ENCODE measurements at regions not wholly inside any gene's neighbourhood (a gene's known extent, or its start where the extent isn't known, plus 50 kb on each side); places are given as distances from the start of the nearest gene placed in this dataset.

- TF ChIP-seq USF2 (IDR thresholded peaks at IDR 0.05; ENCODE audit: low read depth, low read length) (no peak), CHD1 (IDR thresholded peaks at IDR 0.05; ENCODE audit: low read depth, low read length) (no peak), POLR2A (IDR thresholded peaks at IDR 0.05; ENCODE audit: low read depth, low read length) (no peak), BHLHE40 (IDR thresholded peaks at IDR 0.05; ENCODE audit: low read depth, low read length) (no peak), SMC3 (IDR thresholded peaks at IDR 0.05; ENCODE audit: low read depth, low read length) (no peak), FOS (IDR thresholded peaks at IDR 0.05; ENCODE audit: low read depth, low read length) (no peak), CEBPB (IDR thresholded peaks at IDR 0.05; ENCODE audit: low read depth, low read length) (no peak), CTCF (conservative IDR thresholded peaks at IDR 0.05; ENCODE audit: low read depth, low read length) (no peak), MAFK (IDR thresholded peaks at IDR 0.05; ENCODE audit: low read depth, low read length) (no peak), RFX5 (IDR thresholded peaks at IDR 0.05; ENCODE audit: low read depth, low read length) (no peak), NFE2L2 (IDR thresholded peaks at IDR 0.05; ENCODE audit: low read depth, low read length) (no peak), RCOR1 (IDR thresholded peaks at IDR 0.05; ENCODE audit: insufficient replicate concordance, low read length) (no peak), MXI1 (IDR thresholded peaks at IDR 0.05; ENCODE audit: borderline replicate concordance, low read depth, low read length) (no peak), RAD21 (IDR thresholded peaks at IDR 0.05; ENCODE audit: low read length) (no peak)
- TF ChIP-seq, protein P1, sequence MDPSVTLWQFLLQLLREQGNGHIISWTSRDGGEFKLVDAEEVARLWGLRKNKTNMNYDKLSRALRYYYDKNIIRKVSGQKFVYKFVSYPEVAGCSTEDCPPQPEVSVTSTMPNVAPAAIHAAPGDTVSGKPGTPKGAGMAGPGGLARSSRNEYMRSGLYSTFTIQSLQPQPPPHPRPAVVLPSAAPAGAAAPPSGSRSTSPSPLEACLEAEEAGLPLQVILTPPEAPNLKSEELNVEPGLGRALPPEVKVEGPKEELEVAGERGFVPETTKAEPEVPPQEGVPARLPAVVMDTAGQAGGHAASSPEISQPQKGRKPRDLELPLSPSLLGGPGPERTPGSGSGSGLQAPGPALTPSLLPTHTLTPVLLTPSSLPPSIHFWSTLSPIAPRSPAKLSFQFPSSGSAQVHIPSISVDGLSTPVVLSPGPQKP (IDR thresholded peaks at IDR 0.05; ENCODE audit: borderline replicate concordance, low read depth, low read length): no peak
- Histone ChIP-seq H3K27me3 (ENCODE audit: control insufficient read depth, insufficient read depth, low read length) (no peaks in the 10 kb centered on the region), H3K4me1 (ENCODE audit: control insufficient read depth, insufficient read depth, low read length) (no peaks in the 10 kb centered on the region), H4K8ac (ENCODE audit: low read depth in 2 of 2, low read length in 2 of 2) (no peak overlapping the region), H3K4me2 (ENCODE audit: low read depth, low read length) (no peak overlapping the region), H3K36me3 (ENCODE audit: control insufficient read depth, insufficient read depth, low read length) (no peaks in the 10 kb centered on the region), H3K4me3 (ENCODE audit: insufficient read depth, low read depth, low read length) (no peak overlapping the region), H3K18ac (ENCODE audit: low read depth, low read length) (no peak overlapping the region), H2AK9ac (replicated peaks; ENCODE audit: low read depth, low read length, poor library complexity) (no peak overlapping the region), H3K79me1 (ENCODE audit: low read depth in 1 of 2, low read length in 2 of 2) (no peaks in the 10 kb centered on the region), H2BK120ac (ENCODE audit: low read depth, low read length) (no peak overlapping the region), H4K20me1 (ENCODE audit: insufficient read depth, low read length) (no peaks in the 10 kb centered on the region), H3K4ac (ENCODE audit: low read depth, low read length) (no peak overlapping the region), H3K9ac (ENCODE audit: low read depth, low read length) (no peak overlapping the region), H3K9me3 (ENCODE audit: control insufficient read depth, insufficient read depth, low read length) (no peaks in the 10 kb centered on the region; the same call in 1 of the 2 replicates), H3K23ac (ENCODE audit: low read depth, low read length) (no peak overlapping the region), H2AK5ac (ENCODE audit: low read depth, low read length) (no peak overlapping the region), H2BK5ac (ENCODE audit: low read depth, low read length, poor library complexity, severe bottlenecking) (no peak overlapping the region), H3K56ac (ENCODE audit: extremely low read depth, insufficient read depth, low read length) (no peak overlapping the region), H2BK20ac (ENCODE audit: low read depth, low read length) (no peak overlapping the region), H2AFZ (replicated peaks; ENCODE audit: low read length, poor library complexity) (no peak overlapping the region), H3K9me1 (ENCODE audit: insufficient read depth, low read length) (no peaks in the 10 kb centered on the region), H4K5ac (ENCODE audit: low read depth, low read length) (no peak overlapping the region), H3K27ac (ENCODE audit: insufficient read depth, low read length) (no peak overlapping the region), H2BK15ac (ENCODE audit: low read depth, low read length) (no peak overlapping the region), H4K91ac (ENCODE audit: insufficient read depth, low read depth, low read length) (no peak overlapping the region), H3K14ac (replicated peaks; ENCODE audit: low read depth, low read length) (no peak overlapping the region)
- WGBS, 2 experiments (ENCODE audit: extremely low coverage in 2 of 2, insufficient read length in 1 of 2): no CpG with 5 or more reads among the region's 7 CpGs
- CTCF ChIA-PET: no interaction called here
- in situ Hi-C loops (cut with MboI; ENCODE audit: low sequenced_read_pairs): no loop called here
- POLR2A ChIA-PET (ENCODE audit: unreplicated experiment): interaction anchor here (0.7 kb wide), 1 partner anchor 117 kb away, joined by 4 read pairs; no protein-coding TSS in a partner anchor
- dilution Hi-C loops (cut with HindIII; ENCODE audit: low sequenced_read_pairs, unreplicated experiment): no loop called here
- intact Hi-C loops (cut with micrococcal nuclease): no loop called here
- ATAC-seq (ENCODE audit: low read depth) (no peak), DNase-seq (no peak)
- no TSS peak for BruUV-seq (replicated peaks)
Measured at GRCh38 chr13:91112201-91112923, 235.1 kb upstream of the MIR17HG start.

Data from IMR-90 (cell line).